Kidney (tissue), 13 donors: ENCODE measurements at regions not wholly inside any gene's neighbourhood (a gene's known extent, or its start where the extent isn't known, plus 50 kb on each side); places are given as distances from the start of the nearest gene placed in this dataset.

Experiments
- DNase-seq, 5 donors: peaks; one replicate each; pipeline ENCODE4 v3.0.0-alpha.2; 2013 to 2020
- FAIRE-seq: peaks from 2 replicates; lab custom pipeline; 2012; peaks lifted over from hg19 to GRCh38; lab: Jason Lieb, UNC
- H3K27ac ChIP-seq, 2 donors: one replicate each; pipeline ENCODE4 v1.7.0; 2013; ENCODE audit warnings: low read depth in 2 of 2, low read length in 2 of 2, inconsistent platforms in 1 of 2
- H3K27me3 ChIP-seq: one replicate; pipeline ENCODE4 v1.7.1; 2013; ENCODE audit warnings: low read length, inconsistent platforms; ENCODE audit not compliant: control insufficient read depth, insufficient read depth
- H3K36me3 ChIP-seq, 3 donors: one replicate each; pipeline versions ENCODE4 v1.7.0 to v1.7.1; 2013; ENCODE audit warnings: low read length in 3 of 3, control low read depth in 1 of 3, inconsistent platforms in 1 of 3; ENCODE audit not compliant: insufficient read depth in 3 of 3, control insufficient read depth in 2 of 3
- H3K4me1 ChIP-seq, 3 donors: one replicate each; pipeline versions ENCODE4 v1.7.0 to v1.7.1; 2013; ENCODE audit warnings: low read length in 3 of 3, inconsistent platforms in 1 of 3, low read depth in 1 of 3; ENCODE audit not compliant: control insufficient read depth in 2 of 3, insufficient read depth in 2 of 3
- H3K4me3 ChIP-seq, 3 donors: one replicate each; pipeline versions ENCODE4 v1.7.0 to v1.8.1; 2013; ENCODE audit warnings: low read length in 3 of 3, control low read depth in 1 of 3, inconsistent platforms in 1 of 3
- H3K9ac ChIP-seq, 3 donors: one replicate each; pipeline versions ENCODE4 v1.7.0 to v1.7.1; 2013; ENCODE audit warnings: low read length in 3 of 3, control low read depth in 1 of 3, inconsistent platforms in 1 of 3
- H3K9me3 ChIP-seq, 3 donors: one replicate each; pipeline versions ENCODE4 v1.7.0 to v1.7.1; 2013; ENCODE audit warnings: low read length in 3 of 3, control low read depth in 1 of 3, inconsistent platforms in 1 of 3; ENCODE audit not compliant: control insufficient read depth in 2 of 3, insufficient read depth in 1 of 3
- intact Hi-C: fragments of 100-400 bp; cut with DNase I; formaldehyde crosslinking; loops from one replicate; pipeline ENCODE4 v1.11.1; 2022
- TF ChIP-seq, protein P1 (sequence below): IDR thresholded peaks from 3 replicates; pipeline ENCODE4 v1.5.1; 2012; ENCODE audit warnings: mild to moderate bottlenecking, moderate library complexity, borderline replicate concordance; ENCODE audit not compliant: insufficient read depth; ENCODE audit errors: extremely low read depth
- donor health status: control.
- donor health status: control.
- donor health status: control.
- donor health status: control.
- donor health status: control.
- donor health status: DM: yes; HTN: yes; CAD: no.
- donor health status: Normal renal cell carcinoma (clear cell type).

DNA sequence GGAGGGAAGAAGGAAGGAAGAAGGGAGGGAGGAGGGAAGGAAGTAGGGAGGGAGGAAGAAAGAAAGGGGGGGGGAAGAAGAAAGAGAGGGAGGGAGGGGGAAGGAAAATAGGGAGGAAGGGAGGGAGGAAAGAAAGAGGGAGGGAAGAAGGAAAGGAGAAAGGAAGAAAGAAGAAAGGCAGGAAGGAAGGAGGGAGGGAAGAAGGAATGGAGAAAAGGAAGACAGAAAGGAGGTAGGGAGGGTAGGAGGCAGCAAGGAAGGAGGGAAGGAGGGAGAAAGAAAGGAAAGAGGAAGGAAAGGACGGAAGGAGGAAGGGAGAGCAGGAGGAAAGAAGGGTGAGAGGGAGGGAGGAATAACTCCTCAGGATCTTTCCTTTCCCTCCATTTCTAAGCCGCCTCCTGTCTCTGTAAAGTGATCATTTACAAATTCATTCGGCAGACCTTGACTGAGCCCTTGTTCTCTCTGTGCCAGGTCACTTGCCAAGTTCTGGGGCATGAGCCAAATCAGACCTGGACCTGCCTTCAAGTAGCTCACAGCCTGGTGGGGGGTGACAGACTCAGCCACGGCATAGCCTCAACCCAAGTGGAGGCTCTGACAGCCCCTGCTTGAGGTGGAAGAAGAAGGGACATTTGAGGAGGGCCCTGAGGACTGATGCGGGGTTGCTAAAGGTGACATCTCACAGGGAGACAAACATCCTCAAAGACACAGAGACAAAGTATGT, 69.0 kb upstream of the HRH2 start:
- Histone ChIP-seq H3K36me3 (no peaks in the 10 kb centered on the region), H3K4me1 (no peaks in the 10 kb centered on the region), H3K27me3 (no peaks in the 10 kb centered on the region), H3K27ac (no peak overlapping the region), H3K4me3 (no peak overlapping the region), H3K9ac (no peak overlapping the region), H3K9me3 (peaks cover 0 to 3% (median 0%) of the 10 kb centered on the region in 3 donors)
- intact Hi-C loops: no loop called here
- TF ChIP-seq, protein P1, sequence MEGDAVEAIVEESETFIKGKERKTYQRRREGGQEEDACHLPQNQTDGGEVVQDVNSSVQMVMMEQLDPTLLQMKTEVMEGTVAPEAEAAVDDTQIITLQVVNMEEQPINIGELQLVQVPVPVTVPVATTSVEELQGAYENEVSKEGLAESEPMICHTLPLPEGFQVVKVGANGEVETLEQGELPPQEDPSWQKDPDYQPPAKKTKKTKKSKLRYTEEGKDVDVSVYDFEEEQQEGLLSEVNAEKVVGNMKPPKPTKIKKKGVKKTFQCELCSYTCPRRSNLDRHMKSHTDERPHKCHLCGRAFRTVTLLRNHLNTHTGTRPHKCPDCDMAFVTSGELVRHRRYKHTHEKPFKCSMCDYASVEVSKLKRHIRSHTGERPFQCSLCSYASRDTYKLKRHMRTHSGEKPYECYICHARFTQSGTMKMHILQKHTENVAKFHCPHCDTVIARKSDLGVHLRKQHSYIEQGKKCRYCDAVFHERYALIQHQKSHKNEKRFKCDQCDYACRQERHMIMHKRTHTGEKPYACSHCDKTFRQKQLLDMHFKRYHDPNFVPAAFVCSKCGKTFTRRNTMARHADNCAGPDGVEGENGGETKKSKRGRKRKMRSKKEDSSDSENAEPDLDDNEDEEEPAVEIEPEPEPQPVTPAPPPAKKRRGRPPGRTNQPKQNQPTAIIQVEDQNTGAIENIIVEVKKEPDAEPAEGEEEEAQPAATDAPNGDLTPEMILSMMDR: no peak
- DNase-seq (no peak), FAIRE-seq (no peak)

GRCh38 chr5:175589714-175590113, 68.2 kb upstream of the HRH2 start:
- no peaks in the 10 kb centered on the region for H3K27me3 ChIP-seq
- intact Hi-C loops: no loop called here
- DNase-seq (no peak), FAIRE-seq (no peak)
- TF ChIP-seq, protein P1: no peak
- peaks cover 0 to 3% (median 0%) of the 10 kb centered on the region in 3 donors for H3K9me3 ChIP-seq
- no peak overlapping the region for H3K9ac ChIP-seq
- no peaks in the 10 kb centered on the region for H3K36me3 ChIP-seq
- no peak overlapping the region for H3K4me3 ChIP-seq
- no peaks in the 10 kb centered on the region for H3K4me1 ChIP-seq
- no peak overlapping the region for H3K27ac ChIP-seq

- Histone ChIP-seq H3K9ac (no peak overlapping the region), H3K27me3 (no peaks in the 10 kb centered on the region), H3K4me1 (no peaks in the 10 kb centered on the region), H3K36me3 (no peaks in the 10 kb centered on the region), H3K4me3 (no peak overlapping the region), H3K27ac (no peak overlapping the region), H3K9me3 (peaks cover 0 to 3% (median 0%) of the 10 kb centered on the region in 3 donors)
- DNase-seq (peak in 1 of 5 donors; percentile 25), FAIRE-seq (no peak)
- intact Hi-C loops: no loop called here
- TF ChIP-seq, protein P1: no peak
Measured at GRCh38 chr5:175590471-175590881, 67.4 kb upstream of the HRH2 start.
